GM23338 (cell line): ENCODE measurements at regions not wholly inside any gene's neighbourhood (a gene's known extent, or its start where the extent isn't known, plus 50 kb on each side); places are given as distances from the start of the nearest gene placed in this dataset.

Source experiments
- CREB1 ChIP-seq: fragments of 250-450 bp; sonication (Bioruptor Pico); IDR thresholded peaks from 2 replicates; pipeline ENCODE4 v1.5.0; 2020; ENCODE audit warnings: low read depth, mild to moderate bottlenecking, moderate library complexity
- CTCF ChIP-seq, 2 experiments: fragments of 200-600 bp in 1 of 2; sonication (generic) in 1 of 2; conservative IDR thresholded peaks; 2 replicates each; pipeline versions ENCODE4 v1.5.1 to v1.6.1; 2016 to 2017; ENCODE audit warnings: antibody characterized with exemption in 2 of 2, low read depth in 2 of 2, mild to moderate bottlenecking in 2 of 2, moderate library complexity in 1 of 2
- EZH2 ChIP-seq: fragments of 200-600 bp; sonication (generic); IDR thresholded peaks from one replicate; pipeline ENCODE4 v1.8.0; 2017; ENCODE audit warnings: antibody characterized with exemption, mild to moderate bottlenecking, low read depth; ENCODE audit not compliant: unreplicated experiment
- EZH2phosphoT487 ChIP-seq: fragments of 200-600 bp; sonication (generic); IDR thresholded peaks from one replicate; pipeline ENCODE4 v1.8.1; 2018; ENCODE audit warnings: antibody characterized with exemption; ENCODE audit not compliant: unreplicated experiment
- JUNB ChIP-seq: IDR thresholded peaks from one replicate; pipeline ENCODE4 v1.6.1; 2016; ENCODE audit warnings: antibody characterized with exemption; ENCODE audit not compliant: unreplicated experiment
- POLR2AphosphoS5 ChIP-seq: IDR thresholded peaks from 2 replicates; pipeline ENCODE4 v1.6.1; 2016; ENCODE audit warnings: antibody characterized with exemption, low read depth
- REST ChIP-seq: IDR thresholded peaks from one replicate; pipeline ENCODE4 v1.6.1; 2018; ENCODE audit warnings: antibody characterized with exemption; ENCODE audit not compliant: unreplicated experiment
- STAT1 ChIP-seq: IDR thresholded peaks from one replicate; pipeline ENCODE4 v1.6.1; 2016; ENCODE audit warnings: antibody characterized with exemption; ENCODE audit not compliant: unreplicated experiment
- ZNF331 ChIP-seq: fragments of 250-450 bp; sonication (Bioruptor Pico); IDR thresholded peaks from 2 replicates; pipeline ENCODE4 v1.5.0; 2020; ENCODE audit warnings: low read depth, mild to moderate bottlenecking, moderate library complexity

- no peak for TF ChIP-seq EZH2
- TF ChIP-seq CTCF (conservative IDR thresholded peaks at IDR 0.05; ENCODE audit: low read depth in 2 of 2), result peak in 1 of 2 experiments; percentile 33; a peak in 1 of 4 replicates
- no peak for TF ChIP-seq STAT1
- no peak for TF ChIP-seq POLR2AphosphoS5
- TF ChIP-seq EZH2phosphoT487, result no peak
- no peak for TF ChIP-seq CREB1 (CRISPR knock-in tag)
- no peak for TF ChIP-seq REST
- no peak for TF ChIP-seq JUNB
- TF ChIP-seq ZNF331, result no peak
Measured at GRCh38 chr20:24393903-24394302, 75.5 kb upstream of the SYNDIG1 start.
